DMS114 treated with DMSO at 0.1 percent for 48 hours (cell line): ENCODE measurements at regions not wholly inside any gene's neighbourhood (a gene's known extent, or its start where the extent isn't known, plus 50 kb on each side); places are given as distances from the start of the nearest gene placed in this dataset.
"Not testable (repeated sequence)": the region's sequence is repeated elsewhere in the genome, so short reads cannot be mapped to it uniquely, and the experiment has no call there.

ENCODE experiments used
- DNase-seq: peaks from one replicate; lab custom pipeline; 2025; ENCODE audit not compliant: unreplicated experiment; lab: John Stamatoyannopoulos, UW

DNA sequence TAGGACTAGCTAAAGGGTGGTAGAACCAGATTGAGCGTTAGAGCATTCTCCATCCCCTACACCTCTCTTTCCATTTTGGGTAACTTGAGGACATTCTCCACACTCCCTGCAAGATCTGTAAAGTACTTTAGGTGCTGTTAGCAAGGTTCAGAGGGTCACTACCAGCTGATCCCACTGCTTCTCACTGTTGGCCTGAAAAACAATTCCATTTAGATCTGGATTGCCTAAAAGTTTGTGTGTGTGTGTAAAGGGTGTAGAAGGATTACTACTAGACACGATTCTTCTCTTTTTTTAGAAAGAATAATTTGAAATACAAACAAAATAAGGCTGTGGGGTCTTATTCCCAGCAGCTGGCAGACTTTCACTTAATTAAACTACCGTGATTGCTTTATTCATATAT lies 95.1 kb upstream of the TMEM178A start:
- no peak for DNase-seq

DNA sequence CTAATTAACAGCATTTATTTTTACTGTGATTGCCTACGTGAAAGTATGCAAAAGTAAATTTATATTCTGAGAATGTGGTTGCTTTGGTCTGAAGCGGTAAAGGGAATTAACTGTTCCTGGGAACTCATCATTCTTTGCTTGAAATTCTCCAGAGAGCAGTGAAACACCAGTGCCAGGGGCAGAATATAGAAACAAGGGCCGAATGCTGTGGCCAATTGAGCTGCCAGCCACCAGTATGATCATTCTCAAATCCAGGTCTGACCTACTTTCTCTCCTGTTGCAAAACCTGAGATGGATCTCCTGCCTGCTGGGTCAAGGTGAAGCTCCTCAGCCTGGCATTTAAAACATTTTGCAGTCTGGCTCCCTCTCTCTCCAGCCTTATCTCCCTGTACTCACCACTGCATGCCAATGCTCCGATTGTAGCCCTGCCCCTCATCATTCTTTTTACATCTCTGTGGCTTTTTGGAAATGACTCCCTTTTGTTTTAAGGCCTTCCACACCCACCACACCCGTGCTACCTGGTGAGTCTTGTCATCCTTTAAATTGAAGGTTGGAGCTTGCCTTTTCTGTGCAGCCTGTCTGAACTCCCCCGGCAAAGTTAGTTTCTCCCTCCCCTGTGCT lies 94.5 kb upstream of the TMEM178A start:
- no peak for DNase-seq

DNA sequence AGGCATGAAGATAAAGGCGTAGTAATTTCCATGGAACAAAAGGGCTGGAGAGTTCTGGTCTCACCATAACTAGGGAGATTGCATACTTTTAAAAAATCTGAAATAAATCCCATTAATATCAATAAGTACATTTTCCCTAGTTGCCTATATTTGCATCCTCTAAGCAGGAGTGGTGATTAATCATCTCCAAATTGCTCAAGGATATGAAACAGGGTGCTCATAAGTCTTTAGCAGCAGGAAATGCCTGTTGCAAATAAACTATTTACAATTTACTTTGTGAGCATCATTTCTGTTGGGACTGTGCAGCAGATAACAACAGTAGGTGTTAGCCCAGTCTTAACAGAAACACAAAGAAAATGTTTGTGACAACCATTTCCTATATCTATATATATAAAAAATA lies 92.4 kb upstream of the TMEM178A start:
- no peak for DNase-seq

DNA sequence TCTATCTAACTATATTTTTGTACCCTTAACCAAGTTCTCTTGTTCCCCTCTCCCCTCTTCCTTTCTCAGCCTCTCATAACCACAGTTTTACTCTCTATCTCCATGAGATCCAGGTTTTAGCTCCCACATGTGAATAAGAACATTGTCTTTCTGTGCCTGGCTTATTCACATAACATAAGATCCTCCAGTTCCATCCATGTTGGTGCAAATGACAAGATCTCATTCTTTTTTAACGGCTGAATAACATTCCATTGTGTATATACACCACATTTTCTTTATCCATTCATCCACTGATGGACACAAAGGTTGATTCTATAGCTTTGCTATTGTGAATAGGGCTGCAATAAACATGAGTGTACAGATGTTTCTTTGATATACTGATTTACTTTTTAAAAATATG lies 83.9 kb upstream of the TMEM178A start:
- no peak for DNase-seq

DNA sequence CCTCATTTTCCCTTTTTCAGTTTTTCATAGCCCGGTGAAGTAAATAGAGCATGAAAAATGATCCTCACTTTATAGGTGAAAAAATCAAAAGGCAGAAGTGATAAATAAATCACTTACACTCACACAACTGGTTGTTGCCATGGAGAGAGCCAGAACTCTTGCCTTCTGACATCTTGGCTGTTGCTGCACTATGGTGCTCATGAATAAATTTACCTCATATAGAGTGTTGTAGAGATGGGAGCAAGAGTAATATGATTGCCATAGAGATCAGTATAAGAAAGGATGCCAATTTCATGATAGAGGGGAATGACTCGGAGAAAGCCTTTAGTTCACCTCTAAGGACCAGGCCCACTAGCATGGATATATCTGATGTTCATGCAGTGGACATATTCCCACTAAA lies 82.5 kb upstream of the TMEM178A start:
- DNase-seq = no peak

DNA sequence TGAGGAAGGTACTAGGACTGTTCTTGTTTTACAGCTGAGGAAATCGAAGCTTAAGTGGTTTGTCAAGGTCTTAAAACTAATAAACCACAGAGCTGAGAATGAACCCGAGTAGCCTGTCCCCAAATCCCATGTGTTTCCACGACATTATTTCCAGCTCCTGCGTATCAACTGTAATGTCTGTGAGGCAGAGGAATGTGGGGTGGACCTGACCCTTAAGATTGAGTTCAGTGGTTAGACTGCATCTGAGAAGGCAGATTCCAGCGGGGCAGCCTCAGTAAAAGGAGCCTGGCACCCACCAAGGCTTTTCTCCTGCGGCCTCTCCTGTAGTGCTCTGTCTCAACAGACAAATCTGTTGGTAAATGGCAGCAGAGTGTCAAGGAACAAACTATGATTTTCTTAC lies 81.9 kb upstream of the TMEM178A start:
- DNase-seq = no peak

DNA sequence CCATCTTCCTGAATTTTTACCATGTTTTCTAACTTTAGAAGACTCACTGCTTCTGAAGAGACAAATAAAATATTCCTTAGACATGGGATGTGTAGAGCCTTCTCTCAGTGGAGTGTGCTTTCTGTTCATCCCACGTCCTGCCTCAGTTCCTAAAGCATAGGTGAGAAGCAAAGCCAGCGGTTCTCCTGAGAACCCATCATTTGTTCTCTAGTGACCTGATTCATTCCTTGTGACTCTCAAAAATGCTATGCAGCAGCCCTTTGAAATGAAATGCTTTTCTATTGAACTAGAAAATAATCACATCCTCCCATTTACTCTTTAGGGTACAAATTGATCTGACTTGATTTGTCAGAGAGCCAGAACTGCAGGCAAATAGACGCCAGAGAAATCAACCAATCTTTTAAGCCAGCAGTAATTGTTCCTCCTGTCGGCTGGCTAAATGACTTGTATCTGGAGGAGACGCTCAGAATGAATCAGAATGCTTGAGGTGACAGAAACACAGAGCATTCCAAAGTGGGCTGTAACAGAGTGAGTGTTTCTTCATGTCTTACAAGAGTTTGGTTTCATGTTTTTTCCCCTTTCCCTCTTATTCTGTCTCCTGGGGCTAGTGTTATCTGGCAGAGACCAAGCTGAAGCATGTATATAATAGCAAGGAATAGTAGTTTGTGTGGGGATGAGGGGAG lies 81.3 kb upstream of the TMEM178A start:
- no peak for DNase-seq

DNA sequence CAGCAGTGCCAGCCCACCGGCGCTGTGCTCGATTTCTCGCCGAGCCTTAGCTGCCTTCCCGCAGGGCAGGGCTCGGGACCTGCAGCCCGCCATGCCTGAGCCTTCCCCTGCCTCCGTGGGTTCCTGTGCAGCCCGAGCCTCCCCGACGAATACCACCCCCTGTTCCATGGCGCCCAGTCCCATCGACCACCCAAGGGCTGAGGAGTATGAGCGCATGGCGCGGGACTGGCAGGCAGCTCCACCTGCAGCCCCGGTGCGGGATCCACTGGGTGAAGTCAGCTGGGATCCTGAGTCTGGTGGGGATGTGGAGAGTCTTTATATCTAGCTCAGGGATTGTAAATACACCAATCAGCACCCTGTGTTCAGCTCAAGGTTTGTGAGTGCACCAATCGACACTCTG lies 80.2 kb upstream of the TMEM178A start:
- not testable (repeated sequence) for DNase-seq

DNA sequence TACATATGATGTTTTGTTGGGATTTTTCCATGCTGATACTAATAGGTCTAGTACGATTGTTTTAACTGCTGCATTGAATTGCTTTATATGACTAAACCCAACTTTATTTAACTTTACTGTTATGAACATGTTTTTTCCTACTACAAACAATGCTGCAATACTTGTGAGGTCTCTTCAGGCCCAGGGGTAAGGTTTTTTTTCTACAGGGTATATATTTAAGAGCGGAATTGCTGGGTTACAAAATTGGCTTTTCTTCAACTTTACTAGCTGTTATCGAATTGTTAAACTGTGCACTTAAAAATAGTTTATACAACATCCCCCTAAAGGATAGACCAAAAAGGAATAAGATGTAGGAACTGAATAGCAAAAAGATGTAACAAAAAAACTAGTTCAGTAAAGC lies 78.5 kb upstream of the TMEM178A start:
- DNase-seq = no peak

DNA sequence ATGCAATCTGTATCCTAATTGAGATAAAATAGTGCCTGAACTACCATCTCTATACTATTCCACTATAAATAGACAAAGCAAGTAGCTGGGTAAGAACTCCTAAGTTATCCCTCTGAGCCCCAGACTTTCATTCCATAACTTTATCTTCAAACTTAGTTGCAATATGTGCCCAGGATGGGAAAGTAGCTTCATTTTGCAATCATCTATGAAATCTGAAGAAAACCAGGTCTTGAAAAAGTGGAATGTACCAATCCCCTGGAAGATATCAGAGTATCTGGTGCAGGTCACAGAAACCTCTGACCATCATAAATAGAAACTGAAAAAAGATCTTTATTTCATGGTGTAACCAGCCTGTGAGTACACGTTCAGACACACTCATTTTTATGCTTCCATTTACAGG lies 78.1 kb upstream of the TMEM178A start:
- no peak for DNase-seq

DNA sequence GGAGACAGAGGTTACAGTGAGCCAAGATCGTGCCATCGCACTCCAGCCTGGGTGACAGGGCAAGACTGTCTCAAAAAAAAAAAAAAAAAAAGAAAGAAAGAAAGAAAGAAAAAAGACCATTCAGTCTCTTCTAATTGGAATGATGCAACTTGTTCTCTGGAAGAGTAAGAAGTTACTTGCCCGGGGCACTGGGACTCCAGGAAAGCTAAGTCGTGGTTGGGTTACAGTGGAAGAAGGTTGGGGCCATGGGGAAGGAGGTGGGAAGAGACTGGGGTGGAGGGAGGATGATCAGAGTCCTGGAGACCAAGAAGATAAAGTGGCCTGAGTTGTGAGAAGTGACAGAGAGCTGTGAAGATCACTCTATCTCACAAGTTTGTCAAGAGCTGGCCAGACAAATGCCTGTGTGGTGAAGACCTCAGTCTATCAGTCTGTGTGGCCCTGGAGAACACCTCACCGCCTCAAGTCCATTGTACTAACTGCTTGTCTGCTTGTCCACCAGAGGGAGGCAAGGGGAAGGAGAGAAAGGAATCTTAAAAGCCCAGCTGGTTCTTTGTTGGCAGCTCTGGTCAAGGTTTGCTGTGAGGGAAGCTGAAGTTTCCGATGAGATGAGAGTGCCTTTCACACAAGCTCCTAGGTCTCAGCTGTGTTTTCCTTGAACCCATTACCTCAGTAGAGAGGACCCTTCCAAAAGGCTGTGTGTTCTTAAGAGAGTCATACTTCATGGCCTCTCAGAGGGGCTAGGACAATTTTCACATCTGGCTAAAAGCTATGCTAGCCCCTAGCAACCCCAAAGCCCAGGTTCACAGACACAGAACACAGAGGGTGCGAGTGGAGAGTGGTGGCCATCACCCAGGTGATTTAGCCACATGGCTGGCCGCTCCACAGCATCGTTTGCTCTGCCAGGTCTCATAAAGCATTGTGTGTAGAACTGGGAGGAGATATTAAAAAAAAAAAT lies 72.0 kb upstream of the TMEM178A start:
- DNase-seq = peak; percentile 58

DNA sequence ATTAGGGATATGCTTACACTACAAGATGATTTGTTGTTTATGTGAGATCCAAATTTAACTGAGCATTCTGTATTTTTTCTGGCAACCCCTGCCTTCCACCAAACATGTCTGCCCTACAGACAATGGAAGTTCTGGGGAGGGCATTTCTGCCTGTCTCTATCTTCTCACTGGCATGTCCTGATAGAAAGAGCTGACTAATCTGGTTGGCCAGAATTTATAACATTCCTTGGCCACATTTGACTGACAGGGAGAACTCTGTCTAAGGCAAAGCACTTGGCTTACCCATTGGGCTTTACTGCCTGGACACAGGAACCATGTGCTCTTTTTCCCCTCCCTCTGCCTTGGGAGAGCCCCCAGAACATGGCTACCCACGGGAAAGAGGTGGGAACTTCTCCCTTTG lies 70.6 kb upstream of the TMEM178A start:
- DNase-seq = no peak

DNA sequence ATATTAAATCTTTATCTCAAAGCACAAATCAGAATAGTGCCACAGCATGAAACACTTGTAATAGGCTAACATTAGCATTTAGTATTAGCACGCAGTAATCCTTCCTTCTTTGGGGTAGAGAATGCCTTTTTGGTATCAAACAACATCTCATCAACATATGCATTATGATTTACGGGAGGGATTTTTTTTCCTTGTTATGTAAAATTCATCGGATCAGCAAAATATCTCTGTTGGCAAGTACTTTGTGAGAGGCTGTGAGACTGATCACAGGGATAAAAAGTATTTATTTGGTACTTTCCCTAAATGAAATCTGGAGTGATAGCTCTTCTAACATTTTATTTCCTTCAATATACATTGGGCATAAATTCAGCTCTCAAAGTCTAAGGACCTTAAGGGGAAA lies 68.4 kb upstream of the TMEM178A start:
- DNase-seq = no peak

DNA sequence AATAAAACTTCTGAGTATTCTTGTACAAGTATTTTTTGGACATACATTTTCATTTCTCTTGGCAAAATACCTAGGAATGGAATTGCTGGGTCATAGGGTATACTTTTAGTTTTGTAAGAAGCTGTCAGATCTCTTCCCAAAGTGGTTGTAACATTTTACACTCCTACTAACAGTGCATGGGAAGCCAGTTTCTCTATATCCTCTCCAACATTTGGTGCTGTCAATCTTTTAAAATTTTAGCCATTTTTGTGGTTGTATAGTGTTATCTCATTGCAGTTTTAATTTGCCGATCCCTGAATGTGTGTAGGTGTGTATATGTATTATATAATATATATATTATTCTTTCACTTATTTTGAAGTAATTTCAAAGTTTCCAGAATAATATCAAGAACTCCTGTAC lies 63.1 kb upstream of the TMEM178A start:
- no peak for DNase-seq

DNA sequence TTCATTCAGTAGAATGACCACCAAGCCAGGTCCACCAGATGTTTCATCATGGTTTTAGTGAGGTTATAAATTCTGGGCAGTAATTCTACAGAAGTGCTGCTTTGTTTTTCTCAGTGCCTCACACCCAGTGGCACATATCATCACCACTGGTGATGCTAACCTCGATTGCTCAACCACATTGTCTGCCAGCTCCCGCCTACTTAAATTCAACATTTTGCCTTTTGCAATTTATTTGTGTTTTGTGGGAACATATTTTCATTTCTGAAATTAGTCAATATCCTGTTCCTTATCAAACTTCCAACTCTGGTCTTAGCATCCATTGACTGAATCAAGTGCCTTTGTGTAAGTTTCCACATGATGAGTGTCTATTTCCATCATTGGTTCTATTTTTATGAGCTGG lies 62.3 kb upstream of the TMEM178A start:
- no peak for DNase-seq

DNA sequence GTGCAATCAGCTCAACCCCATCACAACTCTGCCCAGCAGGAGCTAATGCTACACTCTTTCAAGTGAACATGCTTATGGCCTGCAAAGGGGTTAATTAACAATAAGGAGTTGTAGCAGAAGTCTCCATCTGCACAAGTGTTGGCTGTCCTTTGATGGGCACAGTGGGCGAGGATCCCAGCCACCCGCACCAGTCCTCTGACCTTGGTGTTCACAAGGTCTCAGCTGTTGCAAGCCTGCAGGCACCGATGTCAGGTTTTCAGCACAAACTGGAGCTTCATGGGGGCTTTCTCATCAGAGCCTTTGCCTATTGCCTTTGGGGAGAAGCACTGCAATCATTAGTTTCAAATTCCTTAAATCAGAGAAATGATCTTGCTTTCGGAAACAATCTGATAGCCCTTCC lies 60.9 kb upstream of the TMEM178A start:
- DNase-seq = no peak

DNA sequence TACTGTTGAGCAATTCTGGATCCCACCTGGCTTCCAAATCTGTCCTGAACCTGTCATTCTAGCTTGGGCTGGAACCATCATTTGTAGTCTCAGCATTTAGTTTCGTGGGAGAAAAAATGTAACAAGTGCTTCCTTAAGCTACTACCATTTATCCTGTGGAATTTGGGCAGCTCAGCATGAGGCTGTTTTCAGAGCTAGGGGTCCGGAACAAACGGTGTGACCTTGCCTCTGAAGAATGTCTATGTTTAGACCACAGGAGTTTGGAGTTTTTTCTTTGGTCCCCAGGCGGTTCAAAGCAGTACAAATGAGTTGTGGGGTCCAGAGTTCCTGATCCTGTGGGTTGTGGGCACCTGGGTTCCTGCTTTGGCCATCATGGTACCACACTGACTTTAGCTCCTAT lies 59.1 kb upstream of the TMEM178A start:
- DNase-seq = no peak

DNA sequence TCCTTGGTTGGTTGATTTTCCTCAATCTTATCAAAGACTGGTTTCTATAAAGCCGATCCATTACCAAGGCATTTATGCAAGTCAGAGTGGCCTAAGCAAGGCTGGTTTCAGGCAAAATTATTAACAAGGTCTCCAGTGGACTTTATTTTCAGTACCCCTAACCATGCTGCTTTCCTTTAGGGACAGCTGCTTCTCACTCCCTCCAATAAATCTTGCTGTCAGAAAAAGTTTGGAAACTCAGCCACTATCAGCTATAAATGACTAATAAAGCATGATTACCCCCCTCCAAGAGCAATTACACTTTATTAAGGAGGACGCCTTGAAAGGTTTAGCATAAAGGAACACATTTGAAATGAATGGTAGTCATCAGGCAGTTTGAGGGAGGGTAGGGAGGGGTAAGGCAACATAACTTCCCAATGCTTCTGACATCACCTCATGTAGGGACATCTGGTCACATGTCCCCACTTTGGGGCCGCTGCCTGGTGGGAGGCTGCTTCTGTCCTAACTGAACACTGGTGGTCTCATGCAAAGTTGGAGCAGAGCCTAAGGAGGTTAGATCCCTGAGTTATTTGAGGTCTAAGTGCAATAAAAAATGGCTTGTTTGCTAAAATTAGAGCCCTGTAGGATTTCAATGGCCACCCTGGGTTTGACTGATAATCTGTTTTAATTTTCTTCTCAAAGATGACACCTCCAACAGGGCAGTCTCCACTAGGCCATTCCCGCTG lies 58.0 kb upstream of the TMEM178A start:
- no peak for DNase-seq

DNA sequence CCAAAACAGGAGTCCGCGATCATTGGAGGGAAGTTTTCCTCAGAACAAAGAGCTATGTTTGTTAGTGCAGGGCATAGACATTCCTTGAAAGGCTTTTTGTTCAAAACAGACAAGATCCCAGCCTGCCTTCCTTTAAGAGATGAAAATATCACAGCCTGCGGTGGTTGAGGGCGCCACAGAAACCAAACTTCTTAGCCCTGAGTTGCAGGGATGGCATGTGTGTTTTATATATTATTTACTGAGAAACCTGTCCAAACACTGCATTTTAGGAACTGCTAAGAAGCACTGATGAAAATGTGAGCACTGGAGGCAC lies 57.5 kb upstream of the TMEM178A start:
- no peak for DNase-seq

DNA sequence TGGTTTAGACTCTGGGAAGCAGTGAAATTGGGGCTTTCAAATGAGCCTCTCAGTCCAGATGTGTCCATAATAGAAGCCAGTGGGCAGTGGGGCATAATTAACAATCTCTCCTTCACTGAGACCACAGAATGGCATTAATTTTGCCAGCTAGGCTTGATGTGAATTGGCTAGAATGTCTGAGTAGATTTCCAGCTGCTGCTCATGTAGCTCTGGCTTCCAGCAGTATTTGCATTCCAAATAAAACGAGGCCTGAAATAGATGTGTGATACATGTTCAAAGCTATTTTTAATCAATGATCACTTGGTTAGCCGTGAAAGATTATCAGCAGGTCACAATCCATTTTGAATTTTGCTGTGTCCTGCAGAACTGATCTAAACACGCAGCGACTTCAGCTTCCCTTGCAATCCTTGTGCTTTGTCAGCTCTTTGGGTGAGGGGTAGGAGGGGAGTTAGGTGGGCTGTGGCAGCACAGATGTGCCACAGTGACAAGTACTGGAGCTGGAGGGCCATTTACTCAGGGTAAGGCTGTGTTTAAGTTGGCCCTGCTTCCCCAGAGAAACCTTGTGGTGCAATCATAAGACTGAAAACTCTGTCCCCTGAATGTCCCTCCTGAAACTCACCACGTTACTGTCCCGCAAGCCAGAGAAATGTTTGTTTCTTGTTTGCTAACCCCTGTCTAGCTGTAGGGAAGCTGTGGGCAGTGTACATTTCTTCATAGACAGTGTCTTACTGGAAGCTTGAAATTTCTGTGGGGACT lies 56.9 kb upstream of the TMEM178A start:
- no peak for DNase-seq

DNA sequence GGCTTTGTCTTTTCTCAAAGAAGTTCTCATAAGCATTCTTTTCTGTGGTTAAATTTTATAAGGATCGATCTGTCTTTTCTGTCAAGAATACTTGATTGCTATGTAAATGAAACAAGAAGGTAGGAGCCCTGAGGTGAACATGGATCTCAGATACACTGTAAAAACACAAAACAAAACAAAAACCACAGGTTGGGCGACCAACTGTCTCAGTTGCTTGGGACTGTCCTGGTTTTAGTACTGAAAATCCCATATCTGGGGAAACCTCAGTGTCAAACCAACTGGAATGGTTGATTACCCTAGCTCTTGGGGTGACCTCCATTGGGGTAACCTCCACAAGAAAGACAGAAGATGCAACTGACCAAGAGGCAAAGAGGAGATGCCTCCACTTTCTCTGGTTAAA lies 55.8 kb upstream of the TMEM178A start:
- DNase-seq = no peak
